Caco-2 (cell line): ENCODE measurements at regions not wholly inside any gene's neighbourhood (a gene's known extent, or its start where the extent isn't known, plus 50 kb on each side); places are given as distances from the start of the nearest gene placed in this dataset.

Experiments used
- BruUV-seq: library from RNA; stranded (reverse); fragments of 400-500 nt; replicated peaks from 2 replicates; lab custom pipeline; 2021; lab: Mats Ljungman, UMichigan
- CTCF ChIA-PET: fragments of 300-600 bp; sonication (Branson Sonifier 250); formaldehyde crosslinking; loops from one replicate; lab custom pipeline; 2022; ENCODE audit warnings: antibody characterized with exemption; lab: Charles Lee
- POLR2A ChIA-PET: fragments of 300-600 bp; sonication (Branson Sonifier 250); formaldehyde crosslinking; loops from one replicate; lab custom pipeline; 2022; ENCODE audit warnings: antibody characterized with exemption; lab: Charles Lee
- DNase-seq, 2 experiments: peaks; one replicate each; pipeline versions ENCODE4 v3.0.0 to v3.0.0-alpha.2; 2020 to 2022
- H3K27me3 ChIP-seq: replicated peaks from 2 replicates; pipeline ENCODE4 v1.6.0; 2011; ENCODE audit warnings: low read length; ENCODE audit not compliant: control insufficient read depth, insufficient read depth
- H3K36me3 ChIP-seq: 2 replicates; pipeline ENCODE4 v1.5.1; 2011; ENCODE audit warnings: low read length; ENCODE audit not compliant: control insufficient read depth, insufficient read depth
- H3K4me1 ChIP-seq: fragments of 250-450 bp; sonication (Bioruptor Pico); 2 replicates; pipeline ENCODE4 v1.5.1; 2020; ENCODE audit warnings: mild to moderate bottlenecking
- H3K4me3 ChIP-seq: 2 replicates; pipeline ENCODE4 v1.5.1; 2011; ENCODE audit warnings: low read depth, mild to moderate bottlenecking, control low read depth, low read length
- H3K9me3 ChIP-seq: fragments of 250-450 bp; sonication (Bioruptor Pico); 2 replicates; pipeline ENCODE4 v1.5.1; 2020; ENCODE audit warnings: mild to moderate bottlenecking, moderate library complexity
- H3K27ac Mint-ChIP-seq: one replicate; pipeline ENCODE4 v1.8.0; 2022; ENCODE audit warnings: mixed read lengths; ENCODE audit not compliant: unreplicated experiment
- H3K27me3 Mint-ChIP-seq: one replicate; pipeline ENCODE4 v1.8.0; 2022; ENCODE audit warnings: mixed read lengths; ENCODE audit not compliant: insufficient read depth, unreplicated experiment
- H3K36me3 Mint-ChIP-seq: one replicate; pipeline ENCODE4 v1.8.0; 2022; ENCODE audit warnings: mild to moderate bottlenecking, mixed read lengths; ENCODE audit not compliant: insufficient read depth, unreplicated experiment
- H3K4me1 Mint-ChIP-seq: one replicate; pipeline ENCODE4 v1.8.0; 2022; ENCODE audit warnings: low read depth, mixed read lengths; ENCODE audit not compliant: unreplicated experiment
- H3K4me3 Mint-ChIP-seq: one replicate; pipeline ENCODE4 v1.8.0; 2022; ENCODE audit warnings: mild to moderate bottlenecking, moderate library complexity, mixed read lengths; ENCODE audit not compliant: unreplicated experiment
- H3K9me3 Mint-ChIP-seq: one replicate; pipeline ENCODE4 v1.8.0; 2022; ENCODE audit warnings: mixed read lengths; ENCODE audit not compliant: unreplicated experiment
- intact Hi-C: fragments of 100-400 bp; cut with micrococcal nuclease; formaldehyde crosslinking; loops from one replicate; pipeline ENCODE4 v1.10.0; 2022; ENCODE audit not compliant: unreplicated experiment
- TF ChIP-seq, protein P1 (sequence below), 2 experiments: fragments of 200-600 bp in 1 of 2; IDR thresholded peaks; 1 replicate in 1 of 2; 2 replicates in 1 of 2; pipeline versions ENCODE4 v1.5.1 to v1.8.0; 2011 to 2022; ENCODE audit warnings: antibody characterized with exemption in 1 of 2, control low read depth in 1 of 2, inconsistent platforms in 1 of 2, low read depth in 1 of 2, low read length in 1 of 2, mild to moderate bottlenecking in 1 of 2, moderate library complexity in 1 of 2; ENCODE audit not compliant: insufficient read depth in 1 of 2, severe bottlenecking in 1 of 2, unreplicated experiment in 1 of 2

DNA sequence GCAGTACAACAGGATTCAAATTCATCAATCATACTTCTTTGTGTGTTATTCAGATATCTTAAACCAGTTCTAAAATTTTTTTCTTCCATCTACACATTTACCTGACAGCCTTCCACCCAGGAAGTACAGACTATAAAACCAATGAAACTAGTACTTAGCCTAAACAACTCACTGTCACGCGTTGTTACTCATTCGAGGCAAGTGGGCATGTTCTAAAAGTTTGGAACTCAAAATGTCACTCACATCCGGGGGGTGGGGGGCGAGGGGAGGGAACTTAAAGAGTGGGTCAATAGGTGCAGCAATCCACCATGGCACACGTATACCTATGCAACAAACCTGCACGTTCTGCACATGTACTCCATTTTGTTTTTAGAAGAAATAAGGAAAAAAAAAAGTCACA lies 90.4 kb upstream of the PLEKHM1 start:
- no peak overlapping the region for H3K27ac Mint-ChIP-seq
- H3K9me3 ChIP-seq = no peaks in the 10 kb centered on the region
- no peaks in the 10 kb centered on the region for H3K4me1 ChIP-seq
- intact Hi-C loops = no loop called here
- H3K27me3 Mint-ChIP-seq = peaks cover 4% of the 10 kb centered on the region
- no peak overlapping the region for H3K4me3 ChIP-seq
- TF ChIP-seq, protein P1, sequence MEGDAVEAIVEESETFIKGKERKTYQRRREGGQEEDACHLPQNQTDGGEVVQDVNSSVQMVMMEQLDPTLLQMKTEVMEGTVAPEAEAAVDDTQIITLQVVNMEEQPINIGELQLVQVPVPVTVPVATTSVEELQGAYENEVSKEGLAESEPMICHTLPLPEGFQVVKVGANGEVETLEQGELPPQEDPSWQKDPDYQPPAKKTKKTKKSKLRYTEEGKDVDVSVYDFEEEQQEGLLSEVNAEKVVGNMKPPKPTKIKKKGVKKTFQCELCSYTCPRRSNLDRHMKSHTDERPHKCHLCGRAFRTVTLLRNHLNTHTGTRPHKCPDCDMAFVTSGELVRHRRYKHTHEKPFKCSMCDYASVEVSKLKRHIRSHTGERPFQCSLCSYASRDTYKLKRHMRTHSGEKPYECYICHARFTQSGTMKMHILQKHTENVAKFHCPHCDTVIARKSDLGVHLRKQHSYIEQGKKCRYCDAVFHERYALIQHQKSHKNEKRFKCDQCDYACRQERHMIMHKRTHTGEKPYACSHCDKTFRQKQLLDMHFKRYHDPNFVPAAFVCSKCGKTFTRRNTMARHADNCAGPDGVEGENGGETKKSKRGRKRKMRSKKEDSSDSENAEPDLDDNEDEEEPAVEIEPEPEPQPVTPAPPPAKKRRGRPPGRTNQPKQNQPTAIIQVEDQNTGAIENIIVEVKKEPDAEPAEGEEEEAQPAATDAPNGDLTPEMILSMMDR (IDR thresholded peaks at IDR 0.05; ENCODE audit: insufficient read depth in 1 of 2, low read depth in 1 of 2, low read length in 1 of 2, severe bottlenecking in 1 of 2, unreplicated experiment in 1 of 2) = no peak
- no peaks in the 10 kb centered on the region for H3K36me3 ChIP-seq
- no peaks in the 10 kb centered on the region for H3K27me3 ChIP-seq
- no TSS peak for BruUV-seq
- H3K4me1 Mint-ChIP-seq = no peaks in the 10 kb centered on the region
- POLR2A ChIA-PET = no interaction called here
- DNase-seq = no peak
- H3K9me3 Mint-ChIP-seq = no peaks in the 10 kb centered on the region
- CTCF ChIA-PET = no interaction called here
- no peaks in the 10 kb centered on the region for H3K36me3 Mint-ChIP-seq
- no peak overlapping the region for H3K4me3 Mint-ChIP-seq

DNA sequence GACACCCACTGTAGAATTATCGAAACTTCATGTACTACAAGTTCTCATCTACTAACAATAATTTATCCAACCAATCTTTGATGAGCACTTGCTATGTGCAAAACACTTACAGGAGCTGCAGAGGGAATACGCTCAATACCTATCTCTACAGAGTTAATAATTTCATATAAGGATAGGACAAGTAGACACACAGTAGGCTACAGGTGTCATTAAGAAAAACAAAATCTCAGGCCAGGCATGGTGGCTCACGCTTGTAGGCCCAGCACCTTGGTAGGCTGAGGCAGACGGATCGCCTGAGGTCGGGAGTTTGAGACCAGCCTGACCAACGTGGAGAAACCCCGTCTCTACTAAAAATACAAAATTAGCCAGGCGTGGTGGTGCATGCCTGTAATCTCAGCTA lies 91.3 kb upstream of the PLEKHM1 start:
- H3K36me3 ChIP-seq = no peaks in the 10 kb centered on the region
- Mint-ChIP-seq H3K27me3 (no peaks in the 10 kb centered on the region), H3K4me3 (no peak overlapping the region), H3K36me3 (no peaks in the 10 kb centered on the region), H3K4me1 (no peaks in the 10 kb centered on the region), H3K27ac (no peak overlapping the region), H3K9me3 (no peaks in the 10 kb centered on the region)
- DNase-seq = no peak
- no TSS peak for BruUV-seq
- H3K9me3 ChIP-seq = no peaks in the 10 kb centered on the region
- H3K4me3 ChIP-seq = no peak overlapping the region
- intact Hi-C loops = no loop called here
- no peaks in the 10 kb centered on the region for H3K4me1 ChIP-seq
- POLR2A ChIA-PET = no interaction called here
- TF ChIP-seq, protein P1 (IDR thresholded peaks at IDR 0.05; ENCODE audit: insufficient read depth in 1 of 2, low read depth in 1 of 2, low read length in 1 of 2, severe bottlenecking in 1 of 2, unreplicated experiment in 1 of 2) = no peak
- no peaks in the 10 kb centered on the region for H3K27me3 ChIP-seq
- CTCF ChIA-PET = no interaction called here

DNA sequence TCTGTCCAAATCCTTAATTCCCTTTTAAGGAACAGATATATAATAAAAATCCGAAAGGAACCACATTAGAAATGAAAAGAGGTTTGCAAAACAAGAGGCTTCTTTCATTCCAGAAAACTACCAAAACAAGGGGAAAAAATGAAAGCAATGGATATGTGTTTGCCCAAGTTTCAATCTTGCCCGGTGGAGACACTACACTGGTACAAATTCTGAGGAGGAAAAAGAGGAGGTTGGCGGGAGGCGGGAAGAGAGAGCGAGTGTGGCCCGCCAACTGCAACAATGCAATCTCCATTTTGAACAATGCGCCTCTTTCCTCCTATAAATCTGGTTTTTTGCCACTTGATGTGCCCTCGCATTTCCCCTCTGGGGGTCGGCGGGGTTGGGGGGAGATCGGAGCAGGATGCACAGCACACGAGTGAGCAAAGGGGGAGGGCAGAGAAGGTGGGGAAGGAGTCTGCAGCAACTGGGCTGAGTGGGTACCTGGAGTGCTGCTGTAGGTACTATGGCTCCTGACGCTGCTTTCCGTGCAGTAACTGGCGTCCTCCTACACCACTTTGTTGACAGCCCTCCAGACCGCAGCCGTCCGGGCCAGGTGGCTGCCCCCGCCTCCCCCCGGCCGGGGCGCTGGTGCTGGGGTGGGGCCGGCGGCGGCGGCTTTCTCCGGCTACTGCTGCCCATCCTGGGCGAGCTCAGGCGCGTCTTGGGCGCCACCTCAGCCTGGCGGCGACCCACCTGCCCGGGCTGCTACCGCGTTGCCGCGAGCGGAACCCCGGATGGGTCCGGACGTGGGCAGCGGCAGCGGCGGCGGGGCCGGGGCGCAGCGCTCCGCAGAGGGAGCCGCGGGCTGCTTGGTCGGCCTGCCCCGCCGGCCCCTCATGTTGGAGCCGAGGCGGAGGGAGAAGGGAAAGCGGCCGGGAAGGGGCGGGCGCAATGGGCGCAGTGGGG lies 93.8 kb upstream of the PLEKHM1 start:
- CTCF ChIA-PET = interaction anchor here (0.7 to 0.8 kb wide), 2 partner anchors 159 to 609 kb away, joined by 3 to 5 read pairs; partner anchors contain the start of gene KANSL1
- TF ChIP-seq, protein P1 (IDR thresholded peaks at IDR 0.05; ENCODE audit: insufficient read depth in 1 of 2, low read depth in 1 of 2, low read length in 1 of 2, severe bottlenecking in 1 of 2, unreplicated experiment in 1 of 2) = no peak

More for the DNA sequence above, 93.8 kb upstream of the PLEKHM1 start:
- Histone ChIP-seq H3K4me3 (peak overlapping the region; percentile 93), H3K36me3 (no peaks in the 10 kb centered on the region), H3K27me3 (no peaks in the 10 kb centered on the region), H3K9me3 (no peaks in the 10 kb centered on the region), H3K4me1 (no peaks in the 10 kb centered on the region)
- peak; percentile 61 to 72 for DNase-seq
- Mint-ChIP-seq H3K27ac (peak overlapping the region; percentile 79), H3K4me1 (no peaks in the 10 kb centered on the region), H3K27me3 (no peaks in the 10 kb centered on the region), H3K36me3 (no peaks in the 10 kb centered on the region), H3K4me3 (peak overlapping the region; percentile 85), H3K9me3 (no peaks in the 10 kb centered on the region)
- intact Hi-C loops = loop anchor here (5.0 kb wide), 1 partner anchor 678 kb away; no protein-coding TSS in a partner anchor
- POLR2A ChIA-PET = interaction anchor here (0.6 kb wide), 1 partner anchor 680 kb away, joined by 6 read pairs; no protein-coding TSS in a partner anchor
- no TSS peak for BruUV-seq
